ENCODE measurements at regions not wholly inside any gene's neighbourhood (a gene's known extent, or its start where the extent isn't known, plus 50 kb on each side); places are given as distances from the start of the nearest gene placed in this dataset.
"Not testable (repeated sequence)": the region's sequence is repeated elsewhere in the genome, so short reads cannot be mapped to it uniquely, and the experiment has no call there.

DNA sequence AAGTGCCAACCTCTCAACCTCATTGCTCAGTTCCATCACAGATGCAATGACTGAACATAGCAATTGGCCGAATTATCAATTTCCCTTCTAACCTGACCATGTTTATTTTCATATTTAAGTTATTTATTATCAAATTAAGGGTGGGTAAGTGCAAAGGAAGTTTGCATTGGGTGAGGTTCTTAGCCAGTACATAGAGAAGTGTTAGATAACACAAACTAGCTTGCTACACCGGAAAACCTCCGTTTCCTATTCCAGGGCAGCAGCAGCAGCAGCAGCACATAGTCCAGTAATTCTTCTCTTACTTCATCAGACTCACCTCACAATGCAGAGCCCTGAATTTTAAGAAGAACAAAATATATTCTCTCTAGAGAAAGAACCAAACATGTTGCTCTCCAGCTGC, 200.5 kb upstream of the OR4E1 start:
- DNase-seq: peak; percentile 69 to 71

DNA sequence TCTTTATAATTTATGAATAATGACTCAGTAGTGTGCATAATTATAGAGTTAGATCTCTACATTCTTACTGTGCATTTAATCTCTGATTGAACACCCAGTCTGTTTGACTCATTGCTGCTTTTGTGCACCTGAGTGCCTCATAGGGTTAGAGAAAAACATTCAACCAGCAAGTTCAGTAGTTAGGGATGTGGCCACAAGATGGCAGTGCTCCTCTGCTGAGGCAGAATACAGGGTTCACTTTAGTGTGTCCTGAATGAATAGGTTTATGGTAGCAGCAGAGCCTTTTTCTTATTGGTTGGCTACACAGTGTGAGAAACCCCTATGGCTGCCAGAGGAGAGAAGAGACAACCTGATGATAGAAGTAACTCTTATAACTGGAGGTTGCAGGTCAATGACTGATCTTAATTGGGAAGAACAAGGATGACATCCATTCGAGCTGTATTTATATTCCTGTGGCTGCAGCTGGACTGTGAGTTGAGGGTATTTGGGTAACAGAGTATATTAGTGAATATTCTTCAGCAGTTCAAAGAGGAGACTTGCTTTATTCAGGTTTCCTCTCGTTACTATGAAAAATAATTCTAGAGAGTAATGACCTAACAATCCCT, 194.9 kb upstream of the OR4E1 start:
- DNase-seq: peak; percentile 73 to 81

DNA sequence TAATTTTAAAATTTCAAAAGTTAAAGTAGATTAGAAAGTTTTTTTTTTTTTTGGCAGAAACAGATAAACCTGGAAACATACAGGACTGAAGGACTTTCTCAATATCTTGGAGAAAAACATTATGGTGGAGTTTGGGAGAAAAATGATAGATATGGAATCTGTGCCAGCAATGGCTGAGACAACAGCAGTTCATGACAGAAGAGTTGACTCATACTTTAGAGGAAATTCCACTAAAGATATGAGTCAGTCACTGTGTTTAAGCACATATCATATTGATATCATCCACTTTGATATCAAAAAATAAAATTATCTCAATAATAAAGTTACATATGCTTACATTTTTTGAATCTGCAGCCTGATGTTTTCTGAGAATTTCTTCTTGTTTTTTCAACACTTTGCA, 193.9 kb upstream of the OR4E1 start:
- DNase-seq: no peak

DNA sequence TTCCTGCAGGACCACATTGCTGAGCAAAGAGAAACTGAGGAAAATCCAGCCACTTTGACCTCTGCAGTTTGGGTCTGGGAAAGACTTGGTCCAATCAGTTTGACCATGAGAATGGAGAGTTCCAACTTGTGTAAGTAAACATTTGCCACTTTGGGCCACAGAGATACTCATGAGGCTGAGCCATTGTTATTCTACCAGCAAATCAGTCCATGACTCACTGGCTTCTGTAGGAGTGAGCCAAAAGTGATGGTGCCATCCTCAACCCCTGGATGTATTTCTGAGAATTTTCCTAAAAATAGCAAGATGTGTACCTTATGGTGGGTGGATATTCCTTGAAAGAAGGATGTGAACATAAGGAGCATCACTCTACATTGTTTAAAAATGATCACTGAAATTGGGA, 192.9 kb upstream of the OR4E1 start:
- no peak for DNase-seq

DNA sequence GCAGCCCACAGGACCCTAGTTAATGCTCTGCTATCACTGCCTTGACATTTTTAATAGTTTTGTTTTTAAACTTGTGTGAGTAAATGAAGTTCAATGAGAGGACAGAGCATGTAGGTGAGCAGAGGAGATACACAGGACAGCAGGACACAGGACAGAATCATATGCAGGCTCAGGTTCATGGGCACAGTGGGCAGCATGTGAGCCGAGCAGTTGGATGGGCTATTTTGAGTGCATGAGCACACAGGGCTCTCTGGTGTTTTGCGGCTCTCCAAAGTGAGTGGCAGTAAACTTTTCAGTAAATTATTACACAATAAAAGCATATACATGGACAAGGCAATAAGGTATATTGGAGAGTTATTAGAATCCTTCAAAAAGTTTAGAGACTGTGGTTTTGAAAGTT, 189.7 kb upstream of the OR4E1 start:
- DNase-seq: no peak

DNA sequence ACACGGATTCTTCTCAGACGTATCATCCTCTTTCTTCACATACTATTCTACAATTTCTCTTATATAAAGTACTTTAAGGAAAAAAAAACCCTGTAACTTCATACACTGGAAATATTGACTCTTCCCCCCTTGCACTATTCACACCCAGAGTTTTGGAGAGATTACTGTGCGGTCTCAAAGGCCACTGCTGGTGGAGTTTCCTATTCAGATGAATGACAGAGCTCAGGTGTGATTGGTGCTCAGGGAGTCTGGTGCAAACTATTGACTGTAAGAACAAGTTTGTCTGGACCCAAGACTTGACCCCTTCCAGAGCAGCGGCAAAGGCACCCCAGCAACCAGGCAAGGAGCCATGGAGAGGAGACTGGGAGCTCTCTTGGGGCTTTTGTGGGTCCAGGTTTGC, 187.5 kb upstream of the OR4E1 start:
- no peak for DNase-seq

DNA sequence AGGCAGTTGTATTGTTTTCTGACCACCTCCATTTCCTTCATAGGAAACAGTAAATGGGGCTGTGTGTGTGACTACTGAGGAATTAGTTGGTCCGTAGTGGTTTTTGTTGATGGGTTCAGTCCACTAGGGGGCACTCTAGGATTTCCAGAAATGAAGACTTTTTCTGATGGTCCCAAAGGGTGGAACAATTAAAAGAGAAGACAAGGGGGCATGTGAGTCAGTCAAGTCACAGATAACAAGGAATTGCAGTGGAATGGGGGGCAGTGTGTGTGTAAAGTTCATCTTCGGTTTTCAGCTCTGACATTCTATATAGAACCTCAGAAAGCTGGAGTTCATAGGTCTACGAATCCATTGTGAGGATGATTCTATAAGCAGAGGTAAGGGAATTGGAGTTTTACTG, 186.6 kb upstream of the OR4E1 start:
- peak; percentile 59 to 67 for DNase-seq

DNA sequence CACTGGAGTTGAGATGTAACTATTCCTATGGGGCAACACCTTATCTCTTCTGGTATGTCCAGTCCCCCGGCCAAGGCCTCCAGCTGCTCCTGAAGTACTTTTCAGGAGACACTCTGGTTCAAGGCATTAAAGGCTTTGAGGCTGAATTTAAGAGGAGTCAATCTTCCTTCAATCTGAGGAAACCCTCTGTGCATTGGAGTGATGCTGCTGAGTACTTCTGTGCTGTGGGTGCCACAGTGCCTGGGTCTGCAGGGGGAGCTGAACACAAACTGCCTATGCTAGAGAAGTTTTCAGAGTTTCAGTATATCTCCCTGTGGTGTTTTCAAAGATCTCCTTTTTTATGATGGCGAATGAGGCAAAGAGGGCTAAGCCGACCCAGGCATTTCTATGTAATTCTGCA, 179.2 kb upstream of the OR4E1 start:
- DNase-seq: no peak

DNA sequence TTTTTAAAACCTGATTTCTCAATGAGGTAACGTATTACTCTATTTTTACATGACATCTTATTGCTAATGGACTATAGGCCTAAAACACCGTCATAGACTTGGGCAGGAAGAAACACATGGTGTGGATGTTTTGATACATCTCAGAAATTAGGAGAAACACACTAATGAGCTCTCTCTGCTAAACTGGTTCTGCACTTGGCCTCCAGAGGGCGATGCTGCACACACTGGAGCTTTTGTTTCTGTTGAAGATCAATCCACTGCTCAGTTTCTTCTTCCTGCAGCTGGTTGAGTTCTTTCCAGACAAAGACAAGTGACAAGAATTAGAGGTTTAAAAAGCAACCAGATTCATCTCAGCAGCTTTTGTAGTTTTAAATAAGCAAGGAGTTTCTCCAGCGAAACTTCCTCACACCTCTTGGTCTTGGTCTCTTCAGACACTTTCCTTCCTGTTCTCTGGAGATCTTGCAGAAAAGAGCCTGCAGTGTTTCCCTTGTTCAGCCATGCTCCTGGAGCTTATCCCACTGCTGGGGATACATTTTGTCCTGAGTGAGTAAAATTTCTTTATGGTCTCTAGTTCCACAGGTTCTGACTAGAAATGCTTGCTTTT, 178.5 kb upstream of the OR4E1 start:
- DNase-seq: peak; percentile 77

DNA sequence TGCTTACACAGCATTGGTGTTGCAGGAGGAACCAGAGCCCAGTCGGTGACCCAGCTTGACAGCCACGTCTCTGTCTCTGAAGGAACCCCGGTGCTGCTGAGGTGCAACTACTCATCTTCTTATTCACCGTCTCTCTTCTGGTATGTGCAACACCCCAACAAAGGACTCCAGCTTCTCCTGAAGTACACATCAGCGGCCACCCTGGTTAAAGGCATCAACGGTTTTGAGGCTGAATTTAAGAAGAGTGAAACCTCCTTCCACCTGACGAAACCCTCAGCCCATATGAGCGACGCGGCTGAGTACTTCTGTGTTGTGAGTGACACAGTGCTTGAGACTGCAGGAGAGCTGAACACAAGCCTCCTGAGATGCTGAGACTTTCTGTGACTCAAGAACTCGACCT, 173.3 kb upstream of the OR4E1 start:
- not testable (repeated sequence) for DNase-seq

DNA sequence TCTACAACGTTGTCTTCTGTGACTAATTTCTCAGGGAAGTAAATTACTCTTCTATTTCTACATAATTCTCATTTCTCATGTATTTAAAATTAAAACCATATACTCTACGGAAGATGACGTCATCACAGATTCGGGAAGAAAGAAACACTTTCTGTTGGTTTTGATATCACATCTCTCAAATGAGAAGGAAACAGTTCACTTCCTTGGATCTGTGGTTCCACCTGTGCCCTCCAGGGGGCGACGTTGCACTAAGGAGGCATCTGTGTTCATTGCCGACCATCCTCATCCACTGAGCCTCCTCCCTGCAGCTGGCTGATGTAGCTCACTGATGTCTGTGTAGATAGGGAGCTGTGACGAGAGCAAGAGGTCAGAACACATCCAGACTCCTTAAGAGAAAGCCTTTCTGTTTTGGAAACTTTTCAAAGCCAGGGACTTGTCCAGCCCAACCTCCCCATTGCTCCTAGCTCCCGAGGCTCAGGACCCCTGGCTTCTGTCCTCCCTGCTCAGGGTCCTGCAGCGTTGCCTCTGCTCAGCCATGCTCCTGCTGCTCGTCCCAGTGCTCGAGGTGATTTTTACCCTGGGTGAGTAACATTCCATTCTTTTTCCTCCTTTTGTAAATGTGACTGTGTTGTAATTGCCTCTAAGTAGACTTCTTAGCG, 172.7 kb upstream of the OR4E1 start:
- peak; percentile 42 to 54 for DNase-seq

DNA sequence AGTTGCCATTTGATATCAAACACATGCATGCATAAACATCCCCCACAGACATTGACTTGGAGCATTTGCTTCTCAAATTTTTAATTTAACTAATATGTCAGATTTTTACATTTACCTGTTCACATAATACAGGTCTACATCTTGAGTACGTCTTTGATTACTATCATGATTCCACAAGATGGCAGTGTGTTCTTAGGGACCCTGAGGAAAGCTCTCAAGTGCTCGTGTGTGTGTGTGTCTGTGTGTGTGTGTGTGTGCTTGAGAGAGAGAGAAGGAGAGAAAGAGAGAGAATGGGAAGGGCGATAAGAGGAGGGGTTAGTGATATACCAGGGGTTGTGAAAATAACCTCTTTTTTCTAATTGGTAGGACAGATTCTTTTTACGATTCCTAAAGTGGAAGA, 167.1 kb upstream of the OR4E1 start:
- peak; percentile 37 to 46 for DNase-seq

DNA sequence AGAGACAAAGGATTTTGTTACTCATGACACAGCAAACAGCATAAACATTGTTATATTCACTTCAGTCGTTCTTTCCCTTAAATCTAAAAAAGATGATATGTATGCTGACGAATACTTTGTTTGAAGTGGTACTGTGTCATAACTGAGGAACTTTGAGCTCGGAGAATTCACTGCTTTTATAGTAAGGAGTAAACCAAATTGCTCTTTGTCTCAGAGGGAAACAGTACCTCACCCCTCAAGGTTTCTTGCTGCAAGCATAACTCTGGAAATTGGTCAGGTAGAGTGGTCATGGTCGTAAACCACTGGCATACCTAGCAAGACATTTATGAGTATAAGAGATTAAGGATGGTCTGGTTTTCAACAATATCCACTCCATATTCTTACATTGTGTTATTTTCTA, 160.2 kb upstream of the OR4E1 start:
- no peak for DNase-seq

DNA sequence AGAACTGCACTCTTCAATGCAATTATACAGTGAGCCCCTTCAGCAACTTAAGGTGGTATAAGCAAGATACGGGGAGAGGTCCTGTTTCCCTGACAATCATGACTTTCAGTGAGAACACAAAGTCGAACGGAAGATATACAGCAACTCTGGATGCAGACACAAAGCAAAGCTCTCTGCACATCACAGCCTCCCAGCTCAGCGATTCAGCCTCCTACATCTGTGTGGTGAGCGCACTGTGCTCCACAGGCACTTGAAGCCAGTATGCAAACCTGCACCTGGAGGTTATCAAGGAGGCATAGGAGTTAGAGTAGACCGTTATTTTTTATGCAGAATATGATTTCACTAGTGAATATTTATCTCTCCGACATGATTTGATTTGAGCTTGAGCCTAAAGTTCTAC, 152.2 kb upstream of the OR4E1 start:
- DNase-seq: no peak

DNA sequence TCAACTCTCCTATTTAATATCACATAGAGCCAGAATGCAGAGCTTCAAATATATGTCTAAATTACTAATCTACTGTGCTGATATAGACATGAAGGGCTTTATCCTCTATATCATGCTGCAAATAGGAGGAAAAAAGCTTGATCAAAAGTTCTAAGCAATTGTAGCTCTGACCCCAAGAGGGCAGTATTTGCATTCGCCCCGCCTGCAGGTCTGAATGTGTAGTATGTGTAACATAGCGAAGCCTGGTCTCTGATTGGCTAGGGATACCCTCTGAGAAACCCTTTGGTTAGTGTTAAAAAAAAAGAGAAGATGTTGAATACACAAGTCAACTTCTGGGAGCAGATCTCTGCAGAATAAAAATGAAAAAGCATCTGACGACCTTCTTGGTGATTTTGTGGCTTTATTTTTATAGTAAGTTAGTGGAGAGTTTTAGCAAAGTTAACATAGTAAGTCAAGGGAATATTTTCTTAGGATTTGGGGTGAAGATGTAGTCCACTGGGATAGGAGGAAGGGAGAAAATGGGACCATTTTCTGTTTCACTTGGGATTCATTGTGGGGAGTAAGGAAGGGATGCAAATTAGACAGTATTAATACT, 151.6 kb upstream of the OR4E1 start:
- peak; percentile 55 to 82 for DNase-seq

DNA sequence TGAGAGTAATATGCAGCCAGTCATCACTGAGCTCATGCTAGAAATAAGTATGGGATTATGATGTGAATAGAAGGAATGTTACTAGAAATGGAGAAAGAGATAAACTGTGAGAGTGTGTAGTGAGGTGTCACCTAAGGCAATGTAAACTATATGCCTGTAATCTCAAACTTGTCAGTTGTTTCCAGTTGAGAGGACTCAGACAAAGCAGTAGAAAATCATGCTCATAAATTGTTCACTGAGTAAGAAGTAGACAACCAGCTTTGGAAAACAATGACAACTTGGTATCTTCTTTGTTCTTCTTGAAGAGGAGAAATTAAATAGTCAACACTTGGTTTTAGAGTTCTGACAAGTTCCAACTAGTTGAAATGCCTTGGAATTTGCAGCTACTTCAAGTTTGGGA, 148.5 kb upstream of the OR4E1 start:
- DNase-seq: no peak

DNA sequence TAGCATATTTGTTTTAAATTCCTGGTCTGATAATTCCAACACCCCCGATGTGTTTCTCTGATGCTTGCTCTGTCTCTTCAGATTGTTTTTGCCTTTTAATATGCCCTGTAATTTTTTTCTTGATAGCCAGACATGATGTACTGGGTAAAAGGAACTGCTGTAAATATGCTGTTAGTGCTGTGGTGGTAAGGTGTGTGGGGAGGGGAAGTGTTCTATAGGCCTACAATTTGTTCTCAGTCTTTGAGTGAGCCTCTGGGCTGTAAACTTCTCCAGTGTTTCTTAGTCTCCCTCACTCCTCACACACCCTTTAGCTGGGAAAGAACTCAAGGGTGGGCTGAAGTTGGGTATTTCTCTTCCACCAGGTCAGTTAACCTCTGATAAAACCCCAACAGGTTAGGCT, 147.0 kb upstream of the OR4E1 start:
- no peak for DNase-seq

DNA sequence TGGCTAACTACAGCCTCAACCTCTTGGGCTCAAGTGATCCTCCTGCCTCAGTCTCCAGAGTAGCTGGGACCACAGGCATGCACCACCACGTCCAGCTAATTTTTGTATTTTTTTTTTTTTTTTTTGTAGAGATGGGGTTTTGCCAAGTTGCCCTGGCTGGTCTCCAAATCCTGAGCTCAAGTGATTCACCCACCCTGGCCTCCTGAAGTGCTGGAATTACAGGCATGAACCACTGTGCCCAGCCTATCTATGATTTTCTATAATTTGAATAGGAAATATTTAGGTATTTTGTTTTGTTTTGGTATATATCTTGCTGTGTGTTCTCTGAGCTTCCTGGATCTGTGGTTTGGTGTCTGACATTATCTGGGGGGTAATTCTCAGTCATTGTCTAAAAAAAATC, 146.3 kb upstream of the OR4E1 start:
- DNase-seq: not testable (repeated sequence)

DNA sequence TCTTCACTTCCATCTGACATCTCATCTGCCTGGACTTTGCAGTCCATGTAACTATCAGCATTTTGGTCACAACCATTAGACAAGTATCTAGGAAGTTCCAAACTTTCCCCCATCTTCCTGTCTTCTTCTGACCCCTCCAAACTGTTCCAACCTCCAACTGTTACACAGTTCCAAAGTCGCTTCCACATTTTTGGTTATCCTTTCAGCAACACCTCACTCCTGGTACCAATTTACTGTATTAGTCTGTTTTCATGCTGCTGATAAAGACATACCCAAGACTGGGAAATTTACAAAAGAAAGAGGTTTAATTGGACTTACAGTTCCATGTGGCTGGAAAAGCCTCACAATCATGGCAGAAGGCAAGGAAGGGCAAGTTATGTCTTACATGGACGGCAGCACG, 143.4 kb upstream of the OR4E1 start:
- not testable (repeated sequence) for DNase-seq

DNA sequence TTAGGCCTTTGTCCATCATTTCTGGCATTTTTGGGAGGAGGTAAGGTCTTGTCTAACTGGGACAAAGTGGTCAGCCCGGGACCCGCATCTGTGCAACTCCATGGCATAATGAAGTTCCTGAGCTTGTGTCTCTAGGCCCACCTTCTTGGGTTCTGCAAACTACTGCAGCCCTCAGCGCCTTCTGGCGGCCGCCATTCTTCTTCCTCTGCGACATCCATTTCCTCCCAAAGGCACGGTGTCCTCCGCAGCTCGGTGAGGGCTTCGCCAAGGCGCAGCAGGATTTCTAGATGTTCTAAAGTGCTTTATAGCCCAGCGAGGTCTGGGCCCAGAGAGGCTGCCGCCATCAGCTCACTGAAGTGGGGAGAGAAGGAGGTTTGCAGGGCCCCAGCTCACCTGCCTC, 134.4 kb upstream of the OR4E1 start:
- no peak for DNase-seq

DNA sequence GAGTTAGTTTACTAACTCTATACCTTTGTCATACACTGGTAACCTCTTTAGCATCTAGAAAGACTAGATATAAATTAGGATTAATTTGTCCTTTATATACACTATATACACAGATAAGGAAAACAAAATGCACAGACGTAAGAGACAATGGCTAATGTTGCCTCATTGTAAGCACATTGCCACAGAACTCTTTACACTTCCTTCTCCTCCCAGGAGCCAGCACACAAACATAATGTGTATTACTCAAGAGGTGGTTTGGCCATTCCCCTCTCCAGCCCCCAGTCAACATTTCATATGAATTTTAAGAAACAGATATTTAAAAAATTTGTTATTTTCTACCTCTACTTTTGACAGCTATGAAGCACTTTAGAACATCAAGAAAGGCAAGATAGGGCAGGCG, 131.4 kb upstream of the OR4E1 start:
- DNase-seq: no peak

DNA sequence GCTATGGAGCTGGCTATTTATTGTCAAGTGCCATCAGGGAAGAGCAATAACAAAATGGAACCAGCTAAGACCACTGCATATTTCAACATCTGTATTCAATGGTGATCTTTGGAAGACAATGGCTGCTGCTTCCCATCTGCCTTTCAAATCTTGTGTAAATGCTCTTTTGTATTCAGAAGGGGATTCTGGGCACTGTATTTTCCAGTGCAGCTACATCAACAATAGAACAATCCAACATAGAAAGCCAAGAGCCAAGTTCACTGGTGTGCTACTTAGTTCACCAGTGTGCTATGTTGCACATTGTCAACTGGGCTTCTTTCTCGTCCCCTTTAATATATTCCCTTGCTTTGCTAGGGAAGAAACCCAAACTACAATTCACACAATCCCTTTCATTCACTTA, 128.8 kb upstream of the OR4E1 start:
- DNase-seq: no peak

DNA sequence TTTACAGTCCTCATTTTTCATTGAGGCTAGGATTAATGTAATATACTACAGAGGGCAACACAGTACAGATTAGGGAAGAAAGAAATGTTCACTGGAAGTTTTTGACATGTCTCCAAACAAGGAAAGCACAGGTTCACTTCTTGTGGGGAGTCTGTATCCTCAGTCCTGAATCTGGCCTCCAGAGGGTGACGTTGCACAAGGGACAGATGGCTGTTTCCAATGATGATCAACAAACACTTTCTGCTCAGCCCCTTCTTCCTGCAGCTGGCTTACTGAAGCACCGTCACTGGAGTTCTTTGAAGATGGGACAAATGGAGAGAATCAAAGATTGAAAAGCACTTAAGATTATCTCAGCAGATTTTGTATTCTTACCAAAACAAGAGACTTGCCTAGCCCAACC, 123.3 kb upstream of the OR4E1 start:
- DNase-seq: peak; percentile 3 to 9

DNA sequence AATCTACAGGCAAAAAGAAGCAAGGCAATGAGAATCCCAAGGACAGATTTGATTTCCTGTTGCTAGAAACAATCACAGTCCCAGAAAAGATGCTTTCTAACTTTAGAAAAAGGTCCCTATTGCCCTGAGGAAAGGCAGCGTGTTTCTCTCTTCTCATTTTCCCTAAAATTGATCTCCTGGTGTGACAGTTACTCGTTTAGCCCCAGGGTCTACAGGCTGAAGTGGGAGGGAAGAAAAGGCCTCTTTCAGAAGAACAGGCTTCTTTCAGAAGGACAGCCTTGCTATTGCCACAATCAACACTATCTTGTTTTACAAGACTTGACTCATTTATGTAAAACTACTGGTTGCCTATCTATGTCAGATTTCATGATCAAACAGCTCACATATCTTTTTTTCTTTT, 121.8 kb upstream of the OR4E1 start:
- no peak for DNase-seq
